Head of caudate nucleus (tissue), 42 donors: ENCODE measurements at regions not wholly inside any gene's neighbourhood (a gene's known extent, or its start where the extent isn't known, plus 50 kb on each side); places are given as distances from the start of the nearest gene placed in this dataset.

Source experiments
- DNase-seq, 42 donors: peaks; one replicate each; pipeline versions ENCODE4 v3.0.0 to v3.0.0-alpha.2; 2020 to 2021; ENCODE audit warnings: mixed read lengths in 7 of 42
- intact Hi-C: fragments of 100-400 bp; cut with DNase I; formaldehyde crosslinking; loops from one replicate; pipeline ENCODE4 v1.15.0; 2022

DNA sequence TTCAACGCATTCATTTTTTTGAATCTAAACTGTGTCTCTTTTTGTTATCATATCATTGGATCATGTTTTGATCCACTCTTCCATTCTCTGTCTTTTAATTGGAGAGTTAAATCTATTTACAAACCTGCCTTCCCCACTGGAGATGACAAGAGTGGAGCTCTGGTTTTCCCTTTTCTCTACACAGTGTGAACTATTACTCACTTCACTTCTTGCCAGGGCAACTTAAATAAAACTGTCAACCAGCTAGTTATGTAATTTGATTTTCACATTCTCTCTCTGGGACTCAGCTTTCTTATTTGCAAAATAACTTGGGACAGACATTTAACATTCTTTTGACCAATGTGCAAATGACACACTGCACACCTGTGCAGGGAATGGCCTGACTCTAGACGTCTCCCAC is 230.8 kb upstream of the CST7 start:
- DNase-seq = peak in 1 of 42 donors; percentile 35
- intact Hi-C loops = no loop called here

DNA sequence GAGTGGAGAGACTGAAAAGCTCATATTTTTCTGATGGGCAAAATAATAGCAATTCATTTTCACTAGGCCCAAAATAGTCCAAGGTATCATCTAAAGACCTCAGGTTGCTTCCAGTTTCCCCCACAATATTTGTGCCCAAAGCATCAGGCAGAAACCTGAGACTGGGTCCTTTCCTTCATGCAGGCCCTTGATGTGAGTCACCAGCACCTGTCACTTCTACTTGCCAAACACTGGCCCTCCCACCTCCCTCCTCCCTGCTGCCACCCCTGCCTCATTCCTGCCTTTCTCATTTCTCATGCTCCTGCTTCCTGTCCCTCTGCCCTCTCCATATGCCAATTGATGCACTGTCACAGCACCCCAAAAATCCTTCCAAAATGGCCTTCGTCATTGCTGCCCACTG is 230.4 kb upstream of the CST7 start:
- intact Hi-C loops = no loop called here
- DNase-seq = peak in 5 of 42 donors; percentile 3 to 36 (median 12)

DNA sequence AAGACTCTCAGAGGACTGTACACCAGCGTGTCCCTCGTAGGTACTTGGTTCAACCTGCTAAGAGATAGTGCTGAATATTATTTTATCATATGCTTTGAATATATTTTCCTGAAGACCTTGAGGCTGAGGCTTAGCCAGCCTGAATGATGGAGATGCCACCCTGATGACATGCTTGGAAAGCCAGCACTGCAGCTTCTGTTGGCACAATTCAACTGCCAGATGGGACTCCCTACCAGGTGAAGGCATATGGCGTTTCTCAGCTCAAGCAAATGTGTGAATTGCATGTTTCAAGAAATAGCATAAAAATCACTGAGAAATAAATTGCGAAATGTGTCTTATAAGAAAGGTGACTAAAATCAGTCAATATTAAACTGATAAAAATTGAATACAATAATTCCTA is 228.1 kb upstream of the CST7 start:
- DNase-seq = peak in 3 of 42 donors; percentile 17 to 26 (median 25)
- intact Hi-C loops = no loop called here

DNA sequence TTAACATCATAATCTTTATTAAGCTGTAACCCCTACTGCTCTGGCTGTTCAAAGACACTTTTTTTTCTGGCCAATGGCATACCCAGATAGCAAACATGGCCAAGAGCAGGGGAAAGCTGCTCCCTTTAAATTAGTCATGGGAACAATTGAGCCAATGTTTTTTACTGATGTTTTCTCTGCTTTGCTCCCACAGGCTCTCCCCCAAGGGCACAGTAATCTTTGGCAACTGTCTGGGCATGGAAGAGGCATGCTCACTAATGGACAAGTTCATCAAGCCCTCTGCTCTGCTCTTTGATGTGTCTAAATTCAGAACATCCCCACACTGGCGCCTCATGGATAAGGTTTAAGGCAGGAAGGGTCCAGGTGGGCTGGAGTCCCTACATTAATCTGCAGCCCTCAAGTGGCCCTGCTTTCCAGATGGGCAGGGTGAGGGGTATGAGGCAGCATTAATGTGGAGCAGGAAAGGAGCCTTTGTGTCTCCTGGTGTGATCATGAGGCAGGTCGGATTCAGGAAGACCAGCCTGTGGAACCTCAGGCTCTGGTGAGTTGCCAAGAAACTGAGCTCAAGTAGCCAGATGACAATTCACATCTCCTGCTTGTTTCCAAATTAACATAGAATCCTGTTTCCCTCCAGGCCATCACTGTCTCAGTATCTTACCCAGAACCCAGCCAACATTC is 227.0 kb upstream of the CST7 start:
- intact Hi-C loops = no loop called here
- peak in 6 of 42 donors; percentile 6 to 27 (median 14) for DNase-seq

DNA sequence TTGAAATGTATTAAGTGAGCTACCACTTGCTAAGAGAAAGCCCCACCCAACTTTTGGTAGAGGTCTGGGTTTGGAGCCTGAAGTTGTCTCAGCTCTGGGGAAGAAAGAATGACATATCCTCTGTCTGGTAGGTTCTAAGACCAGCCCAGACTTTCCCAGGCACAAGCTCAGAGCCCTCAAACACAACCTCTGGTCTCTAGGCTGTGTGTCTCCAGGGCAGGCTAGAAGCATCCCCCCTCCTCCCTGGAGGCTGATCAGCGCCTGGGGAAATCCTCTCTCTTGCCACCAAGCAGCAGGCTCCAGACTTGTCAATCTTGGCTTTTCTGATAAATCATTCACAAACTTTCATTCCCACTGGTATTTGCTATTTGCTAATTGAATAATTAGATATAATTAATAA is 226.5 kb upstream of the CST7 start:
- peak in 4 of 42 donors; percentile 19 to 30 (median 20) for DNase-seq
- intact Hi-C loops = no loop called here

DNA sequence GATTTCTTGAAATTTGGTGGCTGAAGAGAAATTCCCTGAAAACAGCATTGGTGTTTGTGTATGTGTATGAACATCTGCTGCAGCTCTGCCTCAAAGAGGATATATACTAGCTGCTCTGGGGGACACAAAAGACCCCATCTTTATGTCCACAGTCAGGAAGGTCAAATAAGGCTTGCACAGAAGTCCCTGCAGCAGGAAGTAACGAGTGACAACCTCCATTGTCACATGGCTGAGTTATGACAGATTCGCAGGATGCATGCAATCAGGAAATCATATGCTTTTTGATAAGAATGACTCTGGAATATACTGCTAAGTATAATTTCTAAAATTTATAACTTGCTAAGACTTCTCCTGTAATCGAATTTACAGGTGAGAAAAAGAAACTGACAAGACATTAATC is 225.9 kb upstream of the CST7 start:
- peak in 6 of 42 donors; percentile 3 to 34 (median 14) for DNase-seq
- intact Hi-C loops = no loop called here

DNA sequence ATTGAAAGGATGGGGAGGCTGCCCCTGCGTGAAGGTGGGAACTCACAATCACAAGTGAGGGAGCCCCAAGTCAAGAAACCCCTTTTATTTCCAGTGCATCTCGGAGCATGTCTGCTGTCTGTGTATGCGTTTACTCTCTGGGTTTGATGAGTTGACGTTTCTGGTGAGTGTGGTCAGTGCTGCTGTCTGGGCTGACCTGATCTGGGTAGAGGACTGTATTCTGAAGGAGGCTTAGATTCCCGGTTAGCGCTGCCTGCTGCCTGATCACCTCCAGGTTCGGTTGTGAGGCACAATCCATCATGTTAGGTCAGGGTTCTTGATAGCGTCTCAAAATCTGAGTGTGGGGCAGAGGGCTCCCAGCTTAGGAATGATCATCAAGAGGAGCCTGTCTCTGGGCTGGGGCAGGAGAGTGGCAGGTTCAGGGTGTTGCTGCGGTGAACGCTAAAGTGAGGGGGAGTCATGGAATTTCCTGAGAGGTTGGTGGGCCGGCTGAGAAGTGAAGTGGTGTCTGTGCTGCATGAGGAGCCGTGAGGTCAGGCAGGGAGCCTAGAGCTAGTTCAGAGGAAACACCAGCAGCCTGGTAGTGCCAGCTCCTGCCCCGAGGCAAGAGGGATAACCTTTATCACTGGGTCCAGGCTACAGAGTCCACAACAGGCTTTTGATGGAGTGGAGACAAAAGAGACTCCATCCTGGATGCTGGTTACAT is 225.3 kb upstream of the CST7 start:
- peak in 5 of 42 donors; percentile 3 to 35 (median 27) for DNase-seq
- intact Hi-C loops = no loop called here

DNA sequence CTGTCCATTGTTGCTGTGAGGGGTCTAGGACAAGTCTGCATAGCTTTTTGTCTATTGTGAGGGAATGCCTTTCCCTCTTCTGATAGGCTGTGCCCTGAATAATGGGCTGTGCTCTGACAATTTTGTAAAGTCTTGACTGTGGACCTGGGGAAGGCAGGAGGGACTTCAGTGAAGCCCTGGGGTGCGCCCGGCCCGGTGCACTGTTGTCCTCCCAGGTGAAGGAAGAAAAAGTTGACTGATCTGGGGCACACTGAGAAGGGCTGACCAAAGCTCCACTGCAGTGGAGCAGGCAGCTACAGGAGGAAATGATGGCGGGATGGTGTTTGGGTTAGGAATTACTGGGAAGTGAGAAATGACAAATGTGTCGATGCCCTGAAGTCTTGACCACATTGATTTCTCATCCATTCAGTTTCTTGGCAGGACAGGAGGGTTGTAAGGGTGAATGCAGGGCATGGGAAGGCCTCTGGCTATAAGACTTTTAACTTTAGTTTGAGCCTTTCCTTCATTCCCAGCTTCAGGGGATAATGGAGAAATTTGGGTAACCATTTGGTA is 224.0 kb upstream of the CST7 start:
- intact Hi-C loops = no loop called here
- DNase-seq = peak in 1 of 42 donors; percentile 32

DNA sequence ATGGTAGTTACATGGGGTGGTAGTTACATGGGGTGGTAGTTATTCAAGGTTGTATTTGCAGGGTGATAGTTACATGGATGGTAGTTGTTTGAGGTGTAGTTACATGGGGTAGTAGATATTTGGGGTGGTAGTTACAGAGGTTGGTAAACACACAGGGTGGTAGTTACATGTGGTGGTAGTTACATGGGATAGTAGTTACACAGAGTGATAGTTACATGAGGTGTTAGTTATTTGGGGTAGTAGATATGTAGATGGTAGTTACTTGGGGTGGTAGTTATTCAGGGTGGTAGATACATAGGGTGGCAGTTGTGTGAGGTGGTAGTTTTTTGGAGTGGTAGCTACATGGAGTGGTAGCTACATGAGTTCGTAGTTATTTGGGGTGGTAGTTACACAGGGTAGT is 221.3 kb upstream of the CST7 start:
- intact Hi-C loops = no loop called here
- no peak for DNase-seq

DNA sequence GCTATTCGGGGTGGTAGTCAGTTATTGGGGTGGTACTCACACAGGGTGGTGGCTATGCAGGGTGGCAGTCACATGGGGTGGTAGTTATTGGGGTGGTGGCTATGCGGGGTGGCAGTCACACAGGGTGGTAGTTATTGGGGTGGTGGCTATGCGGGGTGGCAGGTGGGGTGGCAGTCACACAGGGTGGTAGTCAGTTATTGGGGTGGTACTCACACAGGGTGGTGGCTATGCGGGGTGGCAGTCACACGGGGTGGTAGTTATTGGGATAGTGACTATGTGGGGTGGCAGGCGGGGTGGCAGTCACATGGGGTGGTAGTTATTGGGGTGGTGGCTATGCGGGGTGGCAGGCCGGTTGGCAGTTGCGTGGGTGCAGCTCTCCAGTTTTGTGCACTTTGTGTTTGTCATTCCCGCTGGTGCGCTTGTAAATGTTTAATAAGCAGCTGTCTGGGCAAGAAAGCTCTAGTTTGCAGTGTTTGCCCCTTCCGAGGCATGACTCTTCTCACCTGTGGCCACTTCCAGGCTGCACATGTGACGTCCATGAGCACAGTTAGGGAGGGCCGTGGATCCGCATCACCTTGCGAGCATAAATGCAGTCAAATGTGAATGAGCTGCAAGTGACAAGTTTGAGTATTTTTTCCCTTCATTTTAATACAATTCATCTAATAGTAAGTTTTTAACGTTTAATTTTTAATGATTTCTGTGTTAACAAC is 219.0 kb upstream of the CST7 start:
- peak in 3 of 42 donors; percentile 6 to 33 (median 10) for DNase-seq
- intact Hi-C loops = no loop called here

DNA sequence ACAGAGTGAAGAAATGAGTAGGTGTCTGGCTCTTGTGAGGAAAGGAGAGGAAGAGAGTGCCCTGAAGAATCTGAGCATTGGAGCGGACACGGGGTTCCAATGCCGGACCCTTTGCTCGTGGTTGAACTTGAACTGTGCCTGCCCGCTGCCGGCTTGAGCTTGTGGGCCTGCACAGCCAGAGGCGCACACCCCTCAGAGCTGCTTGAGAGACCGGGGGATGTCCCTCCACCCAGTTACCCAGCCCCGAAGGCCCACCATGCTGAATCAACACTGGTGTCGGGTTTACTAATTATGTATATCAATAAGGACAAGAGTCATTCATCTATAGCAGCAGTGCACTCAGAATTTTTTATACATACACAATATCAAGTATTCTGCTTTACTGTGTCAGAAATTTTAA is 218.3 kb upstream of the CST7 start:
- intact Hi-C loops = no loop called here
- peak in 3 of 42 donors; percentile 4 to 38 (median 21) for DNase-seq

DNA sequence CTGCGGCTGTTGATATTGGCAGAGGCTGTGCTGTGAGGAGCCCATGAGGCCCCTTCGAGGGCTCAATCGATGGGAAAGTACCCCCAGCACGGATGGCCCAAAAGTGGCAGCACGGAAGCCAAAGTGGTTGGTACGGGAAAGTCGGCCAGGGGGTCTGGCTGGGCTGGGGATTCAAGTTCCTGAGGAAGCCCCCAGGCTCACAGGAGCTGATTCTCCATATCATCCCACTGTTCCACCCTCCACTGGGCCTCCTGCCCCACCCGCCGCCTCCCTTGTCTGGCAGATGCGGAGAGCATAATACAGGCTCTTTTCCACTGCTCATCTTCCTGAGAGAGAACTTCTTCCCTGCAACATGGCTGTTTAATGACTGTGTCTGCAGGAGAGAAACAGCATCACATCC is 217.8 kb upstream of the CST7 start:
- DNase-seq = peak in 3 of 42 donors; percentile 5 to 42 (median 20)
- intact Hi-C loops = no loop called here

DNA sequence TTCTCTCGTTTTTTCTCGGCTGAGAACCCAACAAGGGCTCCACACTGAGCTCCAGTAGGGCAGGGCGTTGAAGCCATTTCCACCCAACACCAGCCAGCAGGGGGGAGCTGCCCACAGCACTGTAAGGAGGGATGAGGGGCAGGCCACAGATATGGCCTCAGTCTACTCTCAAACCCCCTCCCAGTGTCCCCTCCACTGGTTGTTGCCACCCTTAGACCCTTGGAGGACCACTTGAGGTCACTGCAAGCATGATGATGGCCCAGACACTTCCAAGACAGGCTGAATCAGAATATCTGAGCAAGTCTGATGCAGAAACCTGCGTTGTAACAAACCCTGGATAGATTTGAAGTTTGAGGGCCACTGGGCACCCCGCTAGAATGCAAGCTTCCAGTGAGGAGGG is 217.0 kb upstream of the CST7 start:
- peak in 3 of 42 donors; percentile 1 to 33 (median 12) for DNase-seq
- intact Hi-C loops = no loop called here

DNA sequence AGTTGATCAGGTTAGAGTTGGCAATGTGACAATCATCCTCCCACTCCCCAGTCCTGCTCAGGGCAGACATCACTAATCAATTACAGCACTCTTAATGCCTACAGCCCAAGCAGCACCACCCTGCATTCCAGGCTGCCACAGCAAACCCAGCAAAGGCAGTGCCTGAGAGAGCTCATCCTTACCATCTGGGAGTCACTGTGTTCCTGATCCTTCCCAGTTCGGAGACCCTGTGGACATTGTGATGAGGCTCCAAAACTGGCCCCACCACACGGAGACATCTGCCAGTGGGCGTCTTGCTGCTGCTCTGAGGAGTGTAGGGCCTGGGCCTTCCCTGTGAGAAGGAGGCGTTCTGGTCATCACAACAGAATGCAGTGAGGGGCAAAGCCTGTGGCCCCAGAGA is 216.5 kb upstream of the CST7 start:
- intact Hi-C loops = no loop called here
- DNase-seq = peak in 2 of 42 donors; percentile 28 to 32

DNA sequence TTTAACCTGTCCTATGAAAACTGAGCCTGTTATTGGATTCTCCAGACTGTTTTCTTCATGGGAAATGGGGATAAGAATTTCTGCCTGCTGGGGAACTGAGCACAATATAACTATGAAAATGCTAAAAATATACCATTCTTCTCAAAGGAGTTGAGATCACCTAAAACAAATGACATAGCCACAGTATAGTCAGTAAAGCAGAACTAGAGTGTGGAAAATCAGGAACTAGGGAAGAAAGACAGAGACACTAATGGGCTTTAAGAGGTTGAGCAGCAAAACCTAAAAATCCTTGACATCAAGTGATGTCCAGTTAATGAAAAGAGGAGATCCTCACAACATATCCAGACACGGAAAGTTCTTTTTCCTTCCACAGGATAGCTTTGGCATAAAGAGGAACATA is 215.7 kb upstream of the CST7 start:
- DNase-seq = no peak
- intact Hi-C loops = no loop called here

DNA sequence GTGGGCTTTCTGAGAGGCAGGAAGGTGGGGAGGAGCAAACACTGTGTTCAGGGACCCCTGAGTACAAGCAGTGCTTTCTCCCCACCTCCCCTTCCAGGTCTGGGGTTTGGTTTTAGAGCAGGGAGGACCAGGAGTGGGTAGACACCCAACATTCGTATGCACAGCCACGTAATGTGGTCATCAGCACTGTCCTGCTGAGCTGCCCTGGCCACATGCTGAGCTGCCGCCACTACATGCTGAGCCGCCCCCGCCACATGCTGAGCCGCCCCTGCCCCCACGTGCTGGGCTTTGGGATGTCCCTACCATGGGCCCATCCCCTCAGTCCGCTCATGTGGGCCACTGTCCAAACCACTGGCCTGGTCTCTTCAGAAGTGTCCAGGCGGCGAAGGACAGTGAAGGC is 214.9 kb upstream of the CST7 start:
- intact Hi-C loops = no loop called here

DNA sequence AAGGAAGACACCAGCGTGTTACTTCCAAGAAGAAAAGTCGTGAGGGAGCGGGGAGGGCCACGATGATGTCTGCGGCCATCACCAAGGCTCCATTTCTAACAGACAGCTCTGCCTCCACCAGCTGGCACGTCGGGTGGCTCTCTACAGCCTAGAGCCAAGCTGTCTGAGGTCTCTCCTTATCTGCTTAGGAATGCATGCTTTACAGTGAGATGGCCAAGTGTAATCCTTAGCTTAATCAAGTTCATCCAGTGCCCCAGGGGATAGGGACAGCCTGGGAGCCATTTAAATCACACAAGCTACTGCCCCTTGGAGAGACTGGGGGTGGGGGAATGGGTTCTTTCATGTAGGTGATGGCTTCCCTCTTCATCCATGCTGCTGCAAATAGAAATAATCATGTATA is 213.8 kb upstream of the CST7 start:
- intact Hi-C loops = no loop called here
- DNase-seq = no peak

More for the DNA sequence above, 214.9 kb upstream of the CST7 start:
- peak in 2 of 42 donors; percentile 32 to 35 for DNase-seq

DNA sequence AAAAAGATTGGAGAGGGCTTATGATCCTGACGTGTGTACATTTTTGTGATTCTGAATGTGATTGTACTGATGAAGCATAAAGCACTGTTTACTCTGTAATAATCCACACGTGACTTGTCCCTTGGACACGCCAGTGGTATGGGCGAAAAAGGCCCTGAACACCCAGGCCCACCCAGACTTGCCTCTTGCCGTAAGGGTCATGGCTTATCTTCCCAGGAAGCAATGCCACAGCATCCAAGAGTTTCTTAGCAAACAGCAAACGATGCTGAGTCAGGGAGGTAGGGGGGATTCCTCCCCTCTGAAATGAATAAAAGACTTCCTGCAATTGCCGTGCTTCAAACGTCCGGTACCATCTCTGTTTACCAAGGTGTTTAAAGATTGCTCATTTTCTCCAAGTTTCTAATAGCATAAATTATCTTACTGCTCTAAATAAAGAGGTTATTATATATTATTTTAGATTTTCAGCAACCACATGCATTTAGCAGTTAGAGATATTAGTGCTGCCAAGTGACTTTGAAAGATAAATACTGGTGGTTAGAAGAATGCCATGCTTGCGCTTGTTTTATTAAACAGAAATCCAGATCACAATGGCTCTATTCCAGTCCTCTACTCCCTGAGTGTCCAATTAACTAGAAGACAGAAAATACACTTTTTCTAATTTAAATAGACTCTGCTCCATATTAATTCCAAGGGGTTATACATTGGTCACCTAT is 212.8 kb upstream of the CST7 start:
- DNase-seq = peak in 1 of 42 donors; percentile 9
- intact Hi-C loops = no loop called here

DNA sequence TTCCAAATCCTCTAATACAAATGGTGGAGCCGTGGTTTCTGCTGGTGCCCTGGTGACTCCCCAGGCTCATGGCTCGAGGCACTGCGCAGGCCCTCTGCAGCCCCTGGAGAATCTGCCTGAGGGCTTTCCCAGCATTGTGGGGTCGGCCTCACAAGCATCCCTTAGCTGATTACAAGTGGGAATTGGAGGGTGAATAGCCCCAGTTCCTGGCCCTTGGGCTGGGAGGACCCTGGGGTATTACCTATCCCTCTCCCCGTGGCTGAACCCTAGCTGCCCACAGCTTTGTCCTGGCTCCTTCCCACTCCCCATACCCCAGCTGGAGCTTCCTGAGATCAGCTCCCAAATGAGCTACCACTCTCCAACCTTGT is 212.2 kb upstream of the CST7 start:
- intact Hi-C loops = no loop called here
- peak in 1 of 42 donors; percentile 30 for DNase-seq
